Liver (tissue), 3 donors: ENCODE measurements at regions not wholly inside any gene's neighbourhood (a gene's known extent, or its start where the extent isn't known, plus 50 kb on each side); places are given as distances from the start of the nearest gene placed in this dataset.

Source experiments
- CTCF ChIP-seq: fragments of 150-350 bp; IDR thresholded peaks from 2 replicates; pipeline ENCODE4 v1.5.1; 2017; ENCODE audit warnings: improper control_type of control experiment, low read depth, low read length; ENCODE audit not compliant: missing input control
- FOXA1 ChIP-seq: IDR thresholded peaks from 2 replicates; pipeline ENCODE4 v1.6.1; 2016; ENCODE audit warnings: antibody characterized with exemption
- HNF4A ChIP-seq, 2 donors: conservative IDR thresholded peaks; 2 replicates each; pipeline ENCODE4 v1.6.1; 2016; ENCODE audit warnings: antibody characterized with exemption in 2 of 2, mild to moderate bottlenecking in 2 of 2
- YY1 ChIP-seq: IDR thresholded peaks from 2 replicates; pipeline ENCODE4 v1.6.1; 2016; ENCODE audit warnings: antibody characterized with exemption, mild to moderate bottlenecking
- donor health status: healthy.
- donor health status: healthy.

GRCh38 chr4:43556262-43556661 is 663.7 kb downstream of the GRXCR1 start:
- TF ChIP-seq CTCF (no peak), YY1 (no peak), HNF4A (conservative IDR thresholded peaks at IDR 0.05) (no peak), FOXA1 (no peak)
